ENCODE measurements at regions not wholly inside any gene's neighbourhood (a gene's known extent, or its start where the extent isn't known, plus 50 kb on each side); places are given as distances from the start of the nearest gene placed in this dataset.
"Not testable (repeated sequence)": the region's sequence is repeated elsewhere in the genome, so short reads cannot be mapped to it uniquely, and the experiment has no call there.

- DNase-seq (ENCODE audit: low read depth in 1 of 2, low spot score in 1 of 2), result no peak
Observed at GRCh38 chr6:22164236-22164635, 132.6 kb downstream of the PRL start.

DNA sequence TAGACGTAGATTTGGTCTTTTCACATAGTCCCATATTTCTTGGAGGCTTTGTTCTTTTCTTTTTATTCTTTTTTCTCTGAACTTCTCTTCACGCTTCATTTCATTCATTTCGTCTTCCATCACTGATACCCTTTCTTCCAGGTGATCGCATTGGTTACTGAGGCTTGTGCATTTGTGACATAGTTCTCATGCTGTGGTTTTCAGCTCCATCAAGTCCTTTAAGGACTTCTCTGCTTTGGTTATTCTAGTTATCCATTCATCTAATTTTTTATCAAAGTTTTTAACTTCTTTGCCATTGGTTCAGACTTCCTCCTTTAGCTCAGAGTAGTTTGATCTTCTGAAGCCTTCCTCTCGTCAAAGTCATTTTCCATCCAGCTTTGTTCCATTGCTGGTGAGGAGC is 125.8 kb downstream of the PRL start:
- DNase-seq (ENCODE audit: low read depth in 1 of 2, low spot score in 1 of 2), result not testable (repeated sequence)

DNA sequence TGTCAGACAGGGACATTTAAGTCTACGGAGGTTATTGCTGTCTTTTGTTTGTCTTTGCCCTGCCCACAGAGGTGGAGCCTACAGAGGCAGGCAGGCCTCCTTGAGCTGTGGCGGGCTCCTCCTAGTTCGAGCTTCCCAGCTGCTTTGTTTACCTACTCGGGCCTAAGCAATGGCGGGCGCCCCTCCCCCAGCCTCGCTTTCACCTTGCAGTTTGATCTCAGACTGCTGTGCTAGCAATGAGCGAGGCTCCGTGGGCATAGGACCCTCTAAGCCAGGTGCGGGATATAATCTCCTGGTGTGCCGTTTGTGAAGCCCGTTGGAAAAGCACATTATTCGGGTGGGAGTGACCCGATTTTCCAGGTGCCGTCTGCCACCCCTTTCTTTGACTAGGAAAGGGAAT is 125.0 kb downstream of the PRL start:
- DNase-seq (ENCODE audit: low read depth in 1 of 2, low spot score in 1 of 2), result not testable (repeated sequence)

DNA sequence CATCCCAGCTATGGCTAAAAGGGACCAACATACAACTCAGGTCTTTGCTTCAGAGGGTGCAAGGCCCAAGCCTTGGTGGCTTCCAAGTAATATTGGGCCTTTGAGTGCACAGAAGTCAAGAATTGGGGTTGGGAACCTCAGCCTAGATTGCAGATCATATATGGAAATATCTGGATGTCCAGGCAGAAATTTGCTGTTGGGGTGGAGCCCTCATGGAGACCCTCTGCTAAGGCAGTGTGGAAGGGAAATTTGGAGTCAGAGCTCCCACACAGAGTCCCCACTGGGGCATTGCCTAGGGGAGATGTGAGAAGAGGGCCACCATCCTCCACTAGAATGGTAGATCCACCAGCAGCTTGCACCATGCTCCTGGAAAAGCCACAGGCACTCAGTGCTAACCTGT is 123.5 kb downstream of the PRL start:
- no peak for DNase-seq (ENCODE audit: low read depth in 1 of 2, low spot score in 1 of 2)

GRCh38 chr6:22180250-22180649 is 116.6 kb downstream of the PRL start:
- DNase-seq (ENCODE audit: low read depth in 1 of 2, low spot score in 1 of 2), result not testable (repeated sequence)

GRCh38 chr6:22184371-22184770 is 112.5 kb downstream of the PRL start:
- no peak for DNase-seq (ENCODE audit: low read depth in 1 of 2, low spot score in 1 of 2)

GRCh38 chr6:22189946-22190345 is 106.9 kb downstream of the PRL start:
- no peak for DNase-seq (ENCODE audit: low read depth in 1 of 2, low spot score in 1 of 2)

GRCh38 chr6:22194188-22194921 is 102.5 kb downstream of the PRL start:
- no peak for DNase-seq (ENCODE audit: low read depth in 1 of 2, low spot score in 1 of 2)

GRCh38 chr6:22199771-22200170 is 97.1 kb downstream of the PRL start:
- no peak for DNase-seq (ENCODE audit: low read depth in 1 of 2, low spot score in 1 of 2)

GRCh38 chr6:22204153-22204552 is 92.7 kb downstream of the PRL start:
- DNase-seq (ENCODE audit: low read depth in 1 of 2, low spot score in 1 of 2), result no peak

DNA sequence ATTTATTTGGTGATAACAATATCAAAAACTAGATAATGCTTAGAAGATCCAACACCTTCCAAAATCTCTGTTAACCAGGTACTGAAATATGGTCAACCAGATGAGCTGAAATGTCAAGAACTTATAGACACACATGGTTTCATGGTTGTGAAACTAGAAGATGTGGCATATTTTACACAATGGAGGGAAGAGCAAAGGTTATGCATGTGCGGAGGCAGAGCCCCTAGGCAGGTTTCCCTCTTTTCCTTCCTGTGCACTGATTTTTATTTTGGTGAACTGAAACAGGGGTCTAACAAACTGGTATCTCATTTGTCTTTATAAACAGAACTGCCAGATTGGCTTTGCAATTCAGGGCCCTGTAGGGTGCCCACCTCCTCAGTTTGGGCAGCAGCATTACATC is 91.6 kb downstream of the PRL start:
- DNase-seq (ENCODE audit: low read depth in 1 of 2, low spot score in 1 of 2), result no peak

DNA sequence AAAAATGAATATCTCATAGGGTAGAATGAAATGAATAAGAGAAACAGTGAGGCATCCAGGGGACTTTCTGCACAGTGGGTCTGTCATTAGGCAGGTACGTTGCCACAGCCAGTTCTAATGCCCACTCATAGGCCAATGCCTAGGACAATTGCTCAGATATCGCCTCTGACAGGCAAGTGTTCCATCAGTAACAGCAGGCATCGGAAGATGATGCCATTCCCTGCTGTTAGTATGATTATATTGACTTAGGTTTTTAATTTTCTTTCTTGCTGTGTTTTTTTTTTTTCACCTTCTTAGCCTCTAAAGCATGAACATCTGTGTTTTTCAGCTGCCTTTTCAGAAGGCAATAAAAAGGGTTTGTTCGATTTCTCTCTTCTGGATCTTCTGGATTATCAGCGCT is 90.7 kb downstream of the PRL start:
- no peak for DNase-seq (ENCODE audit: low read depth in 1 of 2, low spot score in 1 of 2)

GRCh38 chr6:22208026-22208425 is 88.8 kb downstream of the PRL start:
- no peak for DNase-seq (ENCODE audit: low read depth in 1 of 2, low spot score in 1 of 2)

- DNase-seq (ENCODE audit: low read depth in 1 of 2, low spot score in 1 of 2), result no peak
Observed at GRCh38 chr6:22214314-22214713, 82.5 kb downstream of the PRL start.

DNA sequence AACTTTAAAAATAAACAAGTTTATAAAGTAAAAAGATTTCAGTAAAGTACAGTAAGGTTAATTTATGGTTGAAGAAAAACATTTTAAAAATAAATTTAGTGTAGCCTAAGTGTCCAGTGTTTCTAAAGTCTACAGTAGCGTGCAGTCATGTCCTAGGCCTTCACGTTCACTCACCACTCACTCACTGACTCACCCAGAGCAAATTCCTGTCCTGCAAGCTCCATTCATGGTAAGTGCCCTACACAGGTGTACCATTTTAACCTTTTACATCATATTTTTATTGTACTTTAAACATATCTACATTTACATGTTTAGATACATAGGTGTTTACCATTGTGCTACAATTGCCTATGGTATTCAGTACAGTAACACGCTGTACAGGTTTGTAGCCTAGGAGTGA is 81.4 kb downstream of the PRL start:
- not testable (repeated sequence) for DNase-seq (ENCODE audit: low read depth in 1 of 2, low spot score in 1 of 2)

GRCh38 chr6:22218410-22218809 is 78.4 kb downstream of the PRL start:
- DNase-seq (ENCODE audit: low read depth in 1 of 2, low spot score in 1 of 2), result no peak

DNA sequence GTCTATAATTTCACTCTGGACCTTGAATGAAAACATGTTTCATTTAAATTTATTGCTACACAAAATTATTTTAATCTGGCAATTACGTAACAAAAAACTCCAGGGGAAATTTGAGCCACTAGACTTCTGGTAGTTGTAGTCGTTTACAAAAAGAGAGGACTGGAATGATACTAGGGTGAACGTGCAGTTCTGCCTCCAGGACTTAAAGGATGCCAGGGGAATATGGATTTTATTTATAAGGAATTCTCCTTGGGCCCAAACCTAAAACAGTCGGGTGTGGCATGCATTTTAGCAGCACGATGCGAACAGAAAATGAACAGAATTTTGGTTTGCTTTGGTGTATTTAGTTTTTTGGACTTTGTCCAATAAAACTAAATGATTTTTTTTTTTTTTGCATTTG is 76.9 kb downstream of the PRL start:
- no peak for DNase-seq (ENCODE audit: low read depth in 1 of 2, low spot score in 1 of 2)

DNA sequence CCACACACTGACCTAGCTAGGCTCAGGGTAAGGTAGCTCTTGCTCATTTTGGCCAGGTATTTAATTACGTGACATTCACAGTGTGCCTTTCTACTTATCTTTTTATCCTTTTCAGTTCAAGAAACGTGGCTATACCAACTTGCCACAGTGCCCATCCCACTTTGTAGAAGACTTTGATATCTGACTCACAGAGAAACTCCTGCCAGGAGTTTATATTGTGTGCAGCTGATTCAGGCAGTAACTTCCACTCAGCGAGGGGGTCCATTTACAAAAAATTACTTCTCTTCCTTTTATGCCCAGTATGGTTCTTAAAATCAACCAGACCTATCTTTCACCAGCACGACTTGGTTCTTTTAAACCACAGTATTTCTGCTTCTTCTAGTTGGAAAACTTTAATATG is 75.6 kb downstream of the PRL start:
- no peak for DNase-seq (ENCODE audit: low read depth in 1 of 2, low spot score in 1 of 2)

- DNase-seq (ENCODE audit: low read depth in 1 of 2, low spot score in 1 of 2), result no peak
Observed at GRCh38 chr6:22221630-22222029, 75.2 kb downstream of the PRL start.

DNA sequence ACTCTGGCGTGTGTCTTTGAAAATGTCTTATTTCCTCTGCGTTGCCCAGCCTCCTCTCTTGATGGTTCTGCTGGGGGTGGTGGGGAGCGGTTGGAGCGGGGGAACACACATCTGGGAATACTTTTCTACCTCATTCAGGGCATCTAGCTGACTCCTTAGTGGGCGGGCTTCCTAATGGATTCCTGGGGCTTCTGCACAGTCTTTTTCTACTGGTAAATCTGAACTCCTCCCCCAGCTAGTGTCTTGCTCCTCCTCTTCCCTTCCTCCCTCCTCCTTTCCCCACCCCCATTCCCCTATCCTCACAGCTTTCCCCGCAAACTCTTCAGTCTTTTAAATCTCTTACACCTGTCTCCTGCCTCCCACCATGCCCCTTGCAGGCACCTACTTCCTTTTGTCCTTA is 74.4 kb downstream of the PRL start:
- DNase-seq (ENCODE audit: low read depth in 1 of 2, low spot score in 1 of 2), result no peak

DNA sequence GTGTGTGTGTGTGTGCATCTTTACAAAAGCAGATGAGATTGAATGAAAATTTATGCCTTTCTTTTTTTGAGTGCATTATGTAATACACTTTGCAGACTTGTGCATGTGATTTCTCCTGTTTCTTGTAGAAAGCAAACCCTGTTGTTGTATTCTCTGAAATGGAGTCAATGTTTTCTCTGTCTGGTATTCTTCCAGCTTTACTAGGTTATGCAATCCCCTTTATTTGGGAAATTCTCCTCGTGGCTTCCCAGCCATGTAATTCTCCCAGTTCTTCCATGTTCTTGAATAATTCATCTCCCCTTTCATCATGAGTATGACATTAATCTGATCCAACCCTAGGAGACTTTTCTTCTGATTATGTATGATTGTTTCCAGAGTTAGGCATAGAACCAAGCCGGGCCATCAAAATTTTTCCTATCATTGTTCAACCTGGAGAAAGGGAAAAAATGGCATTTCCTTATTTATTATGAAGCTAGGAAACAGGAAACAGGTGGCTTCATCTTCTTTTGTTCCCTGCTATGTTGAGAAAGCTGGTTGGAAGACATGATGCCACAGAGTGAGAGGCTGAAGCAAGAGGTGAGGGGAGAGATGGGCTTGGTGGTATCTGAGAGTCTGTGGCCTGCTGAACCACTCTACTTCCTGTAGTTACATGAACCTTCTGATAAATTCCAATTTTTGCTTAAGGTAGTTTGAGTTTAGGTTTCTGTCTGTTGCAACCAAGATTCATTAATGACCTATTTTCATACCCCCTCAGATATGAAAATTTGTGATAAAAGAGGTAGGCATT is 68.8 kb downstream of the PRL start:
- DNase-seq (ENCODE audit: low read depth in 1 of 2, low spot score in 1 of 2), result no peak

- no peak for DNase-seq (ENCODE audit: low read depth in 1 of 2, low spot score in 1 of 2)
Observed at GRCh38 chr6:22231050-22231449, 65.8 kb downstream of the PRL start.

DNA sequence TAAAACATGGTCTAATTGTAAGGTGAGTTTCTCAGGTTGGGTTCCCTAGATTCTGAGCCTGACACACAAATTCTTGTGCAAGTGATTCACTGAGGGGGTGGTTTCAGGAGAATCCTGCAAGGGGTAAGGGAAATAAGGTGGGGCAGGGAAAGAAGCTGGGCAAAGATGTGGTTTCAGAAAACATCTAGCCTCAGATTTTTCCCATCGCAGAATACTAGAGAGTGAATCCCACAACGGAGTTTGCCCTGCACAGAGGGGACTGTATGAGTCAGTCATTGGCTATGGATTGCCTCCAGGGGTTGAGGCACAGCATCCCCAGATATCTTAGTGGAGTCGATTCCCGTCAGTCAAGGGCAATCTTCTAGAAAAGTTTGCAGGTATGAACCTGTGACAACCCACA is 65.2 kb downstream of the PRL start:
- no peak for DNase-seq (ENCODE audit: low read depth in 1 of 2, low spot score in 1 of 2)
